Superior temporal gyrus (tissue), 1 donor: ENCODE measurements at regions not wholly inside any gene's neighbourhood (a gene's known extent, or its start where the extent isn't known, plus 50 kb on each side); places are given as distances from the start of the nearest gene placed in this dataset.

Experiments
- DNase-seq: peaks from one replicate; pipeline ENCODE4 v3.0.0-alpha.2; 2016; ENCODE audit errors: extremely low spot score

DNA sequence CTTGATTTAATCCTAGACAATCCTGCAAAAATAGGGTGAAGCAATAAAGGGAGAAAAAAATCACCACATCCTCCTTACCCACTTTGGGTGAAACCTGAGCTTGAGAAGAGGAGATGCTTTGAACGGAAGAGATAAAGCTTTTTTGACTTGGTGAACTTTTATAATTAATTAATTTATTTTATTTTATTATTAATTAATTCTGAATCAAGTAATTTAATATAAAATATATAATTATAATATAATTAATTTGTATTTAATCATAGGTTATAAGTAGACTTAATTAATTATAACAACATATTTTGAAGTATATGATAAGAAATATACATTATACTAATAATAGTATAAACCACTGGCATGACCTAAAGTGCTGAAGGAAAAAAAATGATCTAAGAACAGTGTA, 2164.8 kb downstream of the LRRC4C start:
- no peak for DNase-seq

- DNase-seq: peak; percentile 26
Observed at GRCh38 chr11:39288011-39288410, 2171.4 kb downstream of the LRRC4C start.

- no peak for DNase-seq
Observed at GRCh38 chr11:39268176-39268690, 2191.2 kb downstream of the LRRC4C start.

- no peak for DNase-seq
Observed at GRCh38 chr11:39255648-39256047, 2203.8 kb downstream of the LRRC4C start.

GRCh38 chr11:39249566-39250365, 2209.7 kb downstream of the LRRC4C start:
- no peak for DNase-seq

- DNase-seq: no peak
Observed at GRCh38 chr11:39247570-39248137, 2211.8 kb downstream of the LRRC4C start.

DNA sequence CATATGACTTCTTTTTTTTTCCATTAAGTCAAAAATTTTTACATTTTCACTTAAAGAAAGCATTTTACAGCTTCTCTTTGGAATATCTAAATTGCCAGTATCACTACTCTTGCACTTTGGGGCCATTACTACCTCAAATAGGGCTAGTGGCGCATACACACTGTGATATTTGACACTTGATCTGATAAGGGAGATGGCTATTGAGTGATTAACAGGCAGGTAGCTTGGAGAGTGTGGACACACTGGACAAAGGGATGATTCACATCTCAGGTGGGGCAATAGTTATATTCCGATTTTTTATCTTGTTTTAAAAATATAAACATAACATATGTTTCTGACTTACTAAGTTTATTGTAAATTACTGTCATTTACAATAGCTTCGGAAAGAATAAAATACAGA, 2219.9 kb downstream of the LRRC4C start:
- DNase-seq: no peak

DNA sequence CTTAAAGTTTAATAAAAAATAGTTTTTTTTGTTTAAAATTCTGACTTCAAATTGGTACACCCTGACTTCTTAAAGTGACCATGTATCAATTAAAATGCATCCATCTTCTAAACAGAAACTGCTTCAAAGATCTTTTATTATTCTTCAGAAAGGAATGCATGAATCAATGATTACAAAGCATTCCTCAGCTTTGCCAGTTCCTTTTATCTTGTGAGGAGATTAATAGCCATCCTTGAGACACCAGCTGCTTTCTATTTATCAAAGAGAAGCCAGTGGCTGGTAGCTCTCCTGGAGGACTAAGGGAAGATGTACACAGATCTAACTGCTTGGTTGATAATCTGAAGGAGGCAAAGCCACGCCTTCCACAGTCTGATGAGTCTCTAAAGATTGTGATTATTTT, 2222.5 kb downstream of the LRRC4C start:
- no peak for DNase-seq

DNA sequence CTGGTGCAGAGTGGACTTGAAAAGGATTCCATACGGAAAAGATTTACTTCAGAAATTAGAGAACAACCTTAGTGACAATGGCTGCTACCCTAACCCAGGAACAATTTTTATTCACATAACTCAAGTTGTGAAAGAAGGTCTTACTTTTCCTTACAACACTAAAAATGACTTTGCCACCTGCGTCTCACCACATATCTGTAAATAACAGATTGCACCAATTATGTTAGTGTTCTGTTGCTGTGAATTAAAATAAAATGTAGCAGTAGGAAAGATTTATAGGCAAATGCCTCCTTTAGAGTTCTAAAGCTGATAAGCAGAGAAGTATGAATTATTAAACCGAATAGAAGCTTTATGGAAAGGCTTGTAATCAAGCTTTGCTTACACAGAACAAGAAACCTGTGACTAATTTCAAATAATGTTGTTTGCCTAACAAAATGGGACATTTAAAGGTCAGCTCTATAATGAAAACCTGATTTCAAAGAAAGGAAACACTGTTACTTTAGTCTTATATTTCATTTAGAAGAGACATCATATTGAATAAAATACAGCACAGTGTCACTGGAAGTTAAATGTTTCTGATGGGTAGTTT, 2237.8 kb downstream of the LRRC4C start:
- no peak for DNase-seq

GRCh38 chr11:39220501-39221230, 2238.8 kb downstream of the LRRC4C start:
- DNase-seq: no peak

- no peak for DNase-seq
Observed at GRCh38 chr11:39220069-39220468, 2239.4 kb downstream of the LRRC4C start.

DNA sequence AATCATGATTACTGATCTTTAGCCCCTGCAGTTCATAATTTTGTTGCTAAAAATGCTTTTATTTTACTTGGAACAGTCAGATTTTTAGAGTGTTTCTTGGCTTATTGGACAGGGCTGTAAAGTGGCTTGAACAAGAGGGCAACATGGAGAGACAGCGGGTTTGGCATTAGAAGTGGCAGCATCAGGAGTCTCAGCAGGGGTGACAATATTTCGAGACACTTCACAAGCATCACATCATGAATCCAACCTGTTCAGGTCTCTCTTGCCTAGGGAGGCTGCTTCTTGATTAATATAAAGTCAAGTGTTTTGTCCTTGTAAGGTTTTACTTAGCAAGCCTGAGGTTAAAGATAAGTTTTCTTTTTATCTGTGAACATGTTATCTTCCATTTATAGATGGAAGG, 2249.5 kb downstream of the LRRC4C start:
- no peak for DNase-seq

GRCh38 chr11:39205236-39205995, 2254.0 kb downstream of the LRRC4C start:
- DNase-seq: no peak

- no peak for DNase-seq
Observed at GRCh38 chr11:39192671-39193070, 2266.8 kb downstream of the LRRC4C start.

- DNase-seq: no peak
Observed at GRCh38 chr11:39190751-39191150, 2268.7 kb downstream of the LRRC4C start.

DNA sequence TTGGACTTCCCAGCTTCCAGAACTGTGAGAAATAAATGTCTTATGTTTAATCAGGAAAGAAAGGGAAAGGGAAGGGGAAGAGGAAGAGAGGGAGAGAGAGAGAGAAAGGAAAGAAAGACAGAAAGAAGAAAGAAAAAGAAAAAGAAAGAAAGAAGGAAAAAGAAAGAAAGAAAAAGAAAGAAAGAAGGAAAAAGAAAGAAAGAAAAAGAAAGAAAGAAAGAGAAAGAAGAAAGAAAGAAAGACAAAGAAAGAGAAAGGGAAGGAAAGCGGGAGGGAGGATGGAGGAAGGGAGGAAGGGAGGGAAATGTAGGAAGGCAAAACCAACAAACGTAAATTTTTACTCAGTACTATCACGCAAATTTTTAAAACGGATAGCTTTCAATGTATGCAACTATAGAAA, 2281.8 kb downstream of the LRRC4C start:
- no peak for DNase-seq

DNA sequence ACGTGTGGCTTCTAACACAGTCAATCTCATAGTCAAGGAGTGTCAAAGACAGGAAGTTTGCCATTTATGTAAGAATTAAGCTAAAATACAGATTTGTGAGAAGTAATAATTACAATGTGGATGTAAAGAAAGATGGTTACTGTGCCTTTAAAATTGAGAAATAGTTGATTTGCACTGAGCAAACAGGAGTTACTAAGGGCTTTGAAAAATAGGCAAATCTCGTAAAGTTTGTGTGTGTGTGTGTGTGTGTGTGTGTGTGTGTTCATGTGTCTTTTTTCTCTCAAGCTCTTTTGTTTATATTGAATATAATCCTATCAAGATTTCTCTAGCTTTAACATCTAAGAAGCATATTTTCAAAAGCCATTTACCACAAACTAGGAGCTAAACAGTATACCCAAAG, 2284.5 kb downstream of the LRRC4C start:
- DNase-seq: no peak

- no peak for DNase-seq
Observed at GRCh38 chr11:39174196-39174595, 2285.3 kb downstream of the LRRC4C start.

DNA sequence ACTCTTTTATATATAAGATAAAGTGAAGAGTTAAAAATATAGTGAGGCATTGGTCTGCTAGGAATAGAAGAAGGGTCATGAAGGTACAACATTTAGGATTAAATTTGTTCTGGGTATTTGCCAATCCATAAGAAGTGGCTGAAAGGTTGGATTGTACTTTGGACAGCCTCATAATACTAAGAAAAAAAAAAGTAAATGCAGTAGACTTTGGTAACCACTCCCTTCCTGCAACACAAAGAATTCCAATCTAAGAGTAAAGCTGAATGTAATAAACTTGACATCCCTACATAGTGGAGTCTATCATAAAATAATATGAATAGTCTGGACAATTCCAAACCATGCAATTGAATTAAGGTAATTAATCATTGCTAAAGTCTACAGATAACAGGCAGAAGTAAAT, 2294.4 kb downstream of the LRRC4C start:
- no peak for DNase-seq

DNA sequence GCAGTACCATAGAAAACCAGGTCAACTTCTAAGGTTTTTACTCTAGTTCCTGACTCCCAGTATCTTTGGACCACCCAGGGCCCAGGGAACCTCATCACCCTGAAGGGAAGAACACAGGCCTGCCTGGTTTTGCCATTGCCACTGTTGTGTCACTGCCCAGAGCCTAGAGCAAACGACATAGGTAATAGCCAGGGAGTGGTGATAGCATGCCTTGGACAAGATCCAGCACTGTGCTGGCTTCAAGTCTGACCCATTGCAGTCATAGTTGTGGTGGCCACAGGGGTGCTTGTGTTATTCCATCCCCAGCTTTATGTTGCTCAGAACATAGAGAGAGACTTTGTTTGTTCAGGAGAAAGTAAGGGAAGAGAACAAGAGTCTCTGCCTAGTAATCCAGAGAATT, 2310.2 kb downstream of the LRRC4C start:
- no peak for DNase-seq

DNA sequence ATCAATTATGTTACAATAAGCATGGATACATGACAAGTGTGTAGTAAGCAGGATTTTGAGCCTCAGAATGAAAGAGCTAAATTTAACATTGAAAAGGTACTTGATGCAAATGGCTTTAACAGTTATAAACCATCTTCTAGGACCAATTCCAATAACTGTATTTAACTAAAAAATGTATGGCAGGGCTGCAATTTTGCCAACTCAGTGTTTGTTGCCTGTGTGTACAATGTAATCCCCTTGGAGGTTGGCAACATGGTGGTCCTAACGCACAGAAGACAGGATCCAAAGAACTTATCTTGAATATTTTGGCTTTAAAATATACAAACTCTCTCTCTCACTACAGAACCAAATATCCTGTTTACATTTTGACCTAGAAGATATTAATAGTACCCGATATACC, 2314.1 kb downstream of the LRRC4C start:
- no peak for DNase-seq
